ENCODE measurements at regions not wholly inside any gene's neighbourhood (a gene's known extent, or its start where the extent isn't known, plus 50 kb on each side); places are given as distances from the start of the nearest gene placed in this dataset.
"Not testable (repeated sequence)": the region's sequence is repeated elsewhere in the genome, so short reads cannot be mapped to it uniquely, and the experiment has no call there.

DNA sequence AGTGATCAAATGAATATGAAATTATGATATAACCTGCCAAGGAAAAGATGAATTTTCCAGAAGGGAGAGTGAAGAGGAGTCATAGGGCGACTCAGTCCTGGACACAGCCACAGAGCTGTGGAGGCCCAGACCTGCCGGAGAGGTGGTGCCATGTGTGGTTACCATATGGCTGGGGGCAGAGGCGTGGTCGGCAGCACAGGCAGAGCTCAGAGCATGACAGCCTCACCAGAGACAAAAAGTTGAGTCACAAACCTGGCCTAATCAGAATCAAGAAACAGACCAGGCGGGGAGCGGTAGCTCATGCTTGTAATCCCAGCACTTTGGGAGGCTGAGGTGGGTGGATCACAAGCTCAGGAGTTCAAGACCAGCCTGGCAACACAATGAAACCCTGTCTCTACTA lies 57.8 kb upstream of the KIF2A start:
- not testable (repeated sequence) for H3K9me3 Mint-ChIP-seq; ATAC-seq; H3K27me3 Mint-ChIP-seq; DNase-seq (ENCODE audit: low spot score); H3K4me1 Mint-ChIP-seq (ENCODE audit: low read depth in 2 of 2); H3K36me3 Mint-ChIP-seq; H3K4me3 Mint-ChIP-seq
- peak overlapping the region in 1 of 2 donors; percentile 72 for H3K27ac Mint-ChIP-seq

DNA sequence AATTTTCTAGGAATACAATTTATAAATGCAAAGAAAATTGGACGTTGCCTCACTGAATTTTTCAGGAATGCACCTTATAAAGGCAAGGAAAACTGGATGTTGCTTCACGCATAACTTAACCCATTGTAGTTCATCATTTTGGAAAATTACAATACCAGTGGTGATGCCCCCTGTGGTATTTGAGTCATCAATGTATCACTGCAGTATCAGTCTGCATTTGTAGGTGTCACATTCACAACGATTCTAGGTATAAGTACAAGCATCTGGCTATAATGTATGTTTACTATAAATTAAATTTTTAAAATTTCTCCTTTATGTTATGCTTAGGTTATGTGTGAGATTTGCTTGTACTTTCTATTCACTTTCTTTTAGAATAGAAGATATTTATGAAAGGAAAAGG lies 55.9 kb upstream of the KIF2A start:
- H3K9me3 Mint-ChIP-seq; H3K4me3 Mint-ChIP-seq; H3K27ac Mint-ChIP-seq; H3K27me3 Mint-ChIP-seq; H3K4me1 Mint-ChIP-seq (ENCODE audit: low read depth in 2 of 2); H3K36me3 Mint-ChIP-seq; DNase-seq (ENCODE audit: low spot score): not testable (repeated sequence)
- peak in 1 of 2 donors; percentile 70 for ATAC-seq

- not testable (repeated sequence) for DNase-seq (ENCODE audit: low spot score); H3K27me3 Mint-ChIP-seq; H3K4me1 Mint-ChIP-seq (ENCODE audit: low read depth in 2 of 2); H3K27ac Mint-ChIP-seq; ATAC-seq; H3K9me3 Mint-ChIP-seq; H3K36me3 Mint-ChIP-seq; H3K4me3 Mint-ChIP-seq
These were observed 55.1 kb upstream of the KIF2A start for GRCh38 chr5:62250919-62251318.

DNA sequence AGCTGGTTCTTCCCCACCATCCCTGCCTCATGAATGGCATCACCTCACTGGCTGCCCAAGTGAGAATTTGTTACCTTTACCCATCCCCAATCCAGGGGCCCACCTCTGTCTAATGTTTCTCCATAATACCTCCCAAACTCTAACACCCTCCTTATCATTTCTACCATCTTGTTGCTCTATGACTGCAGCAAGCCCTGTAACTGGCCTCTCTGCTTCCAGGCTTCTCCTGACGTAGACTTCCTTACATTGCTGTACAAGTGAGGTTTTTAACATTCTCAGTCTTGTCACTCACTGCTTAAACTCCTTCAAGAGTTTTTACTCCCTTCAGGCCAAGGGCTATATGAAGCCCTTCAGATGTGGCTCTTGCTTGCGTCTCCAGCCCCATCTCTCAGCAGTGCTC lies 53.5 kb upstream of the KIF2A start:
- H3K27ac Mint-ChIP-seq, result peak overlapping the region in 1 of 2 donors; percentile 35

GRCh38 chr5:62255551-62255950 lies 50.5 kb upstream of the KIF2A start:
- not testable (repeated sequence) for DNase-seq (ENCODE audit: low spot score); H3K27ac Mint-ChIP-seq; H3K27me3 Mint-ChIP-seq; H3K9me3 Mint-ChIP-seq; H3K4me3 Mint-ChIP-seq; ATAC-seq; H3K36me3 Mint-ChIP-seq
- H3K4me1 Mint-ChIP-seq (ENCODE audit: low read depth in 2 of 2), result peaks cover 12 to 19% of the 10 kb centered on the region in 2 donors

More for the DNA sequence above, 53.5 kb upstream of the KIF2A start:
- H3K4me3 Mint-ChIP-seq; H3K36me3 Mint-ChIP-seq; DNase-seq (ENCODE audit: low spot score); H3K27me3 Mint-ChIP-seq; ATAC-seq; H3K9me3 Mint-ChIP-seq: not testable (repeated sequence)
- peaks cover 14 to 15% of the 10 kb centered on the region in 2 donors for H3K4me1 Mint-ChIP-seq (ENCODE audit: low read depth in 2 of 2)

DNA sequence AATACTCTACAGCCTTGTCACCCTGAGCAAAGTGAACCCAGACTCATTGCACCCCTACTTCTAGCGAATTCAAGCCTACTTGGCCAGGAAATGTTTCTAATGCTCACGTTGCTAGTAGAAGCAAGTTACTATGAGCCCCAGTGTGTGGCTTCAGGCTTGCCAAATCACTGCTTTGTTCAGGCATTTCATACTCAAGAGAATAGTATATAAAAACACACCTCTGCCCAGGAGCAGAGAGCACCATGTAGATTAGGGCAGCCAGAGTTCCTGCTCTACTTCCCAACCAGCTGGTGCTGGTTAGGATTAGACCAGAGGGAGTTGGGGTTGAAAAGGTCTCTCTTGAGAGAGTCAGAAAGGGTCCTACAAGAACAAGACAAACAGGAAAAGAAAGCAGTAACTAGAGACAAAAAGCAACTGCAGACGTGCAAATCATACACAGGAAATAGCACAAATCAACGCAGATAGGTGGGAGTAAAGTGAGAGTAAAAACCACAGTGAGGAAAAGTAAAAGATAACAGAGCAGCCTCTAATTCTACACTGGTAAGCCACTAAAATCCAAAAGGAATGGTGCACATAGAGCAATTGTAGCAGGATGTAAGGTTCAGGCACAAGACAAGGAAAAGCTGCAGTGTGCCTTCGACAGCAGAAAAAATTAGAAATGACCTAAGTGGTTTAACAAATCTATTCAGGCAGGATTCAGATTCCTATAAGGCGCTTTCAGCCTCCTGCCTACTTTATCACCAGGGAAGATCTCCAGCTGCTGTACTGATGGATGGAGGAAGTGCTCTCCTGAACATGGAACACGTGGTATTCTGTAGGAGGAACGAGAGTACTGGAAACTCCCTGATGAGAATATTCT lies 49.6 kb upstream of the KIF2A start:
- no peak for DNase-seq (ENCODE audit: low spot score)
- Mint-ChIP-seq H3K4me1 (ENCODE audit: low read depth in 2 of 2) (peaks cover 10 to 21% of the 10 kb centered on the region in 2 donors), H3K27me3 (peaks cover 9 to 10% of the 10 kb centered on the region in 2 donors), H3K9me3 (peaks cover 8% of the 10 kb centered on the region), H3K4me3 (peak overlapping the region; percentile 67), H3K36me3 (no peaks in the 10 kb centered on the region), H3K27ac (peak overlapping the region; percentile 16 to 74)
- ATAC-seq, result peak; percentile 52 to 71
